ENCODE measurements at regions not wholly inside any gene's neighbourhood (a gene's known extent, or its start where the extent isn't known, plus 50 kb on each side); places are given as distances from the start of the nearest gene placed in this dataset.

DNA sequence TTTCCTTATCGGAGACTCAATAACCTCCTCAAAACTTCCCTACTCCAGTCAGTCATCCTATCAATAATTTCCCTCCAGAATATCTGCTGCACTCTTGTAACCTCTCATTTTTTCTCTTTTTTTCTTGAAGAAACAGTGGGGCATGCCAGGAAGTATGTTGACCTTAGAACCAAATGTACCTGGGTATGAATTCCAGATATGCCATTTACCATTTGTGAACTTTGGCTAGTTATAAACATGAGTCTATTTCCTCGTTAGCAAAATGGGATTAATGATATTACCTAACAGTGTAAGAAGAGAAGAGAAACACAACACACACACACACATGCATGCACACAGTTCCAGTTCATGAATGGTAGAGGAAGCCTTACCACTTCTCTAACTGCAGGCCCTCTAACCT, 578.2 kb downstream of the FAM133A start:
- TF ChIP-seq, protein P1, sequence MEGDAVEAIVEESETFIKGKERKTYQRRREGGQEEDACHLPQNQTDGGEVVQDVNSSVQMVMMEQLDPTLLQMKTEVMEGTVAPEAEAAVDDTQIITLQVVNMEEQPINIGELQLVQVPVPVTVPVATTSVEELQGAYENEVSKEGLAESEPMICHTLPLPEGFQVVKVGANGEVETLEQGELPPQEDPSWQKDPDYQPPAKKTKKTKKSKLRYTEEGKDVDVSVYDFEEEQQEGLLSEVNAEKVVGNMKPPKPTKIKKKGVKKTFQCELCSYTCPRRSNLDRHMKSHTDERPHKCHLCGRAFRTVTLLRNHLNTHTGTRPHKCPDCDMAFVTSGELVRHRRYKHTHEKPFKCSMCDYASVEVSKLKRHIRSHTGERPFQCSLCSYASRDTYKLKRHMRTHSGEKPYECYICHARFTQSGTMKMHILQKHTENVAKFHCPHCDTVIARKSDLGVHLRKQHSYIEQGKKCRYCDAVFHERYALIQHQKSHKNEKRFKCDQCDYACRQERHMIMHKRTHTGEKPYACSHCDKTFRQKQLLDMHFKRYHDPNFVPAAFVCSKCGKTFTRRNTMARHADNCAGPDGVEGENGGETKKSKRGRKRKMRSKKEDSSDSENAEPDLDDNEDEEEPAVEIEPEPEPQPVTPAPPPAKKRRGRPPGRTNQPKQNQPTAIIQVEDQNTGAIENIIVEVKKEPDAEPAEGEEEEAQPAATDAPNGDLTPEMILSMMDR (IDR thresholded peaks at IDR 0.05) = no peak
- no peak for TF ChIP-seq POLR2A (IDR thresholded peaks at IDR 0.05)
